Retinal pigment epithelial cell (primary cell): ENCODE measurements at regions not wholly inside any gene's neighbourhood (a gene's known extent, or its start where the extent isn't known, plus 50 kb on each side); places are given as distances from the start of the nearest gene placed in this dataset.

ENCODE experiments used
- DNase-seq: peaks from one replicate; pipeline ENCODE4 v3.0.0-alpha.2; 2010; ENCODE audit warnings: low read depth
- H3K4me3 ChIP-seq: 2 replicates; pipeline ENCODE4 v1.5.1; 2011; ENCODE audit warnings: mild to moderate bottlenecking, low read length, control low read depth, moderate library complexity
- TF ChIP-seq, protein P1 (sequence below): conservative IDR thresholded peaks from 2 replicates; pipeline ENCODE4 v1.5.1; 2011; ENCODE audit warnings: low read depth, low read length, control low read depth, inconsistent platforms

DNA sequence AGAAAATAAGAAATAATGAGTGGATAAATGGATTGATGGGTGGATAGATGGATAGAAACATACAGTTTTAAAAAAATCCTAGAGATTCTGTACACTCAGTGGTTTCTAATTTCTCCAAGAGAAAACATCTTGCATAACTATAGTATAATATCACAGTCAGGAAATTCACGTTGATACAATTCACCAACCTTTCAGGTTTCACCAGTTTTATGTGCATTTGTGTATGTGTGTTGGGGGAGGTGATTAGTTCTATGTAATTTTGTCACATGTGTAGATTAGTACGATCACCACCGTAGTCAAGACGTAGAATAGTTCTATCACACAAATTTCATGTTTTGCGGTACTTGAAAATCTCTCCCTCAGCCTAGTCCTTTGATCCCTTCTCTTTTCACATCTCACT is 288.2 kb upstream of the LRATD1 start:
- no peak for DNase-seq
- no peak overlapping the region for H3K4me3 ChIP-seq
- TF ChIP-seq, protein P1, sequence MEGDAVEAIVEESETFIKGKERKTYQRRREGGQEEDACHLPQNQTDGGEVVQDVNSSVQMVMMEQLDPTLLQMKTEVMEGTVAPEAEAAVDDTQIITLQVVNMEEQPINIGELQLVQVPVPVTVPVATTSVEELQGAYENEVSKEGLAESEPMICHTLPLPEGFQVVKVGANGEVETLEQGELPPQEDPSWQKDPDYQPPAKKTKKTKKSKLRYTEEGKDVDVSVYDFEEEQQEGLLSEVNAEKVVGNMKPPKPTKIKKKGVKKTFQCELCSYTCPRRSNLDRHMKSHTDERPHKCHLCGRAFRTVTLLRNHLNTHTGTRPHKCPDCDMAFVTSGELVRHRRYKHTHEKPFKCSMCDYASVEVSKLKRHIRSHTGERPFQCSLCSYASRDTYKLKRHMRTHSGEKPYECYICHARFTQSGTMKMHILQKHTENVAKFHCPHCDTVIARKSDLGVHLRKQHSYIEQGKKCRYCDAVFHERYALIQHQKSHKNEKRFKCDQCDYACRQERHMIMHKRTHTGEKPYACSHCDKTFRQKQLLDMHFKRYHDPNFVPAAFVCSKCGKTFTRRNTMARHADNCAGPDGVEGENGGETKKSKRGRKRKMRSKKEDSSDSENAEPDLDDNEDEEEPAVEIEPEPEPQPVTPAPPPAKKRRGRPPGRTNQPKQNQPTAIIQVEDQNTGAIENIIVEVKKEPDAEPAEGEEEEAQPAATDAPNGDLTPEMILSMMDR: no peak

DNA sequence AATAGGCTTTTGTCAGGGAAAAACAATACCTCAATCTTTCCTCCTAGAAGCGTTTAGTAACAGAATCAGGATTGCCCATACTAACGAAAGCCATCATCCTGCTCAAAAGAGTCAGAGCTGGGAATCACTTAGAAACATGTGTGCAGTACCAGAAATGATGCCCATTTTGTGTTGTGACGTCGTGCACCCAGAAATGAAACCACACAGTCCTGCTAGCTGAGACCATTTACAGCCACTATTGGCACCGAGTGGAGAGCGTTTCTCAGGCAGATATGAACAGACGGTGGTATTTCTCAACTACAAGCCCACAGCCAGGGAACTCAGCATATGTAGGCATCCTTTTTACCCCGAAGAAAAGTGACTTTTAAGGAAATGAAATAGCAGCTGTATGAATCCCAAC is 284.3 kb upstream of the LRATD1 start:
- TF ChIP-seq, protein P1: no peak
- no peak overlapping the region for H3K4me3 ChIP-seq
- no peak for DNase-seq

DNA sequence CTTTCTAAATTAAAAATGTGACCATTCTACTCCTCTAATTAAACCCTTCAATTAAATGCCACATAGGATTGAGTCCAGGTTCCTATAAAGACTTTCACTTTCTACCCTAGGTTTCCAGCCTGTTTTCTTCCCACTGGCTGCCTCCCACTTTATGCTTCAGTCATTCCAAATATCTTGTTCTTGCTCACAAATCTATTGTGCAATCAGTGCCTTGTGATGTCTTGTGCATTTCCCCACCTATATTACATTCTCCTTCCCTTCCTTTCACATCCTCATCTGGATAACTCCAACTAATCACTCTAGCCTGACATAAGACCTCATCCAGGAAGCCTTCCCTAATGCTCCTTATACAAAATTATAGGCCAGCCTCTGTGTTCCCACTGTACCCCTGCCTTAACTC is 281.7 kb upstream of the LRATD1 start:
- TF ChIP-seq, protein P1: no peak
- DNase-seq: peak; percentile 24
- H3K4me3 ChIP-seq: no peak overlapping the region

DNA sequence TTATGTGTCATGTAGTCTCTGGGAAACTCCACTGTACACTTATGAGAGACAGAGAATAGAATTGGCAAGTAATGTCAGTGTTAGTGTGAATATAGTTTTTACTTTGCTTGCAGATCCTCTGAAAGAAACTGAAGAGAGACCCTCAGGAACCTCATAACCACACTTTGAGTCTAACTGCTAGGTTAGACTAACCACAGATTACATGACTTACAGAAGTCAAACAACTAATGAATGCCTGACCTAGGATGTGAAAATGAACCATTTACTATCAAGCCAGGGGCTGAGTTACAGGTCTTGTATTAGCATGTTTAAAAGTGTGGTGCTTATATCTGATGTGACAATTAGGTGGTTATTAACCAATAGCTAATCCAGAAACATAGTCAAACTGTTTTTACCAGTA is 280.4 kb upstream of the LRATD1 start:
- DNase-seq: no peak
- TF ChIP-seq, protein P1: no peak
- H3K4me3 ChIP-seq: no peak overlapping the region

DNA sequence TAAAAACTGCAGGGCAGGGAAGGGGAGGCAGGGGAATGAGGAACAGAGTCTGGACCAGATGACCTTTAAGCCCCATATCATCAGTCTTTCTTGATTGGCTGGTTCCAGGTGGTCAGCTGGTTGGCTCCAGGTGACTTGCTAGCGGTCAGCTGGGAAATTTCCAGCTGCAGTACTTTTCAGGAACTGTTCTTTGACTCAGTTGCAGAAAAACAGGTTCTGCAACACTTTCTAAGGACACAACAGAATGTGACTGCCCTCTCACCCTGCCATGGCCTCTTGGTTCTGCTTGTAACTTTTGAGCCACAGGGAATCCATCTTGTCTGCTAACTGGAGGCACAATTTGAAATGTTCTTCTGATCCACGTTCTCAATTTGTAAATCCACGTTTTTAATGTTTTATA is 278.3 kb upstream of the LRATD1 start:
- H3K4me3 ChIP-seq: no peak overlapping the region
- TF ChIP-seq, protein P1: no peak
- no peak for DNase-seq

DNA sequence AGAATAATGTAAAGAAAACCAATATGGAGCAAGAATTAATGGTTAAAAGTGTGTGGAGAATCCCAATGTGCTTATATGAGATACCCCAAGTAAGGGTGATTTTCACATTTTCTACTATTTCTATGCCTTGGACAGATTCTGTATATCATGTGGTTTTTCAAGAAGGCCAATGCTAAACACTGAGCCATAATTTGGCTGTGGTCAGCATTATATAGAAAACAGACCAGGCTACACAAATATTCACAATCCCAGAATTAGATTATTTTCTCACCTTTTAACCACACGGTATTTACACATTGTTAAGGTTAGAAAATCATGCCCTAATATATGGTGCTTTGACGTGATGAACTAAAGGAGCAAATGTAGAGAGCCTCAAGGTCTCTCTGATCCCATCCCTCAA is 277.4 kb upstream of the LRATD1 start:
- no peak overlapping the region for H3K4me3 ChIP-seq
- DNase-seq: no peak

DNA sequence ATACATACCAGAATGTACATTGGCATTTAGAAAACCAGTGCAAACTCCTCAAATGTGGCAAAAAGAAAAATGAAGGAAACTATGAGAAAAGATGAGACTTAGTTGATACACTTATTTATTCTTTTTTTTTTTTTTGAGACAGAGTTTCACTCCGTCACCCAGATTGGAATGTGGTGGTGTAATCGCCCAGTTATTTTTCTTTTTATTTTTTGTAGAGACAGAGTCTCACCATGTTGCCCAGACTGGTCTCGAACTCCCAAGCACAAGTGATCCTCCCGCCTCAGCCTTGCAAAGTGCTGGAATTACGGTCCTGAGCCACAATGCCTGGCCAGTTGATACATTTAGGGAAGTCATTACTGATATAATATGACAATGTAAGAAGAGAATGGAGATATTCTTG is 274.2 kb upstream of the LRATD1 start:
- no peak for DNase-seq
- TF ChIP-seq, protein P1: no peak
- H3K4me3 ChIP-seq: no peak overlapping the region

More for the DNA sequence above, 277.4 kb upstream of the LRATD1 start:
- TF ChIP-seq, protein P1: no peak
